ENCODE measurements at regions not wholly inside any gene's neighbourhood (a gene's known extent, or its start where the extent isn't known, plus 50 kb on each side); places are given as distances from the start of the nearest gene placed in this dataset.

GRCh38 chrX:66994729-66995128 lies 355.9 kb upstream of the EDA2R start:
- TF ChIP-seq CTCF (IDR thresholded peaks at IDR 0.05): no peak
- no peak for TF ChIP-seq POLR2AphosphoS5 (IDR thresholded peaks at IDR 0.05; ENCODE audit: insufficient read depth in 1 of 2, low read depth in 1 of 2)
- no peak for TF ChIP-seq POLR2A (IDR thresholded peaks at IDR 0.05)
